Adipocyte (in vitro differentiated cells): ENCODE measurements at regions not wholly inside any gene's neighbourhood (a gene's known extent, or its start where the extent isn't known, plus 50 kb on each side); places are given as distances from the start of the nearest gene placed in this dataset.
A peak's percentile ranks its signal among the peaks of the same experiment; 100 is the strongest.
"Not testable (repeated sequence)": the region's sequence is repeated elsewhere in the genome, so short reads cannot be mapped to it uniquely, and the experiment has no call there.

Experiments
- DNase-seq: peaks from one replicate; pipeline ENCODE4 v3.0.0-alpha.2; 2015; ENCODE audit warnings: low read depth
- H3K27me3 ChIP-seq: replicated peaks from 2 replicates; pipeline ENCODE4 v1.7.0; 2013; ENCODE audit warnings: mild to moderate bottlenecking, low read length, moderate library complexity; ENCODE audit not compliant: control insufficient read depth, insufficient read depth
- H3K36me3 ChIP-seq: 2 replicates; pipeline ENCODE4 v1.7.0; 2013; ENCODE audit warnings: low read length, mild to moderate bottlenecking, moderate library complexity; ENCODE audit not compliant: control insufficient read depth, insufficient read depth, severe bottlenecking
- H3K4me1 ChIP-seq: 2 replicates; pipeline ENCODE4 v1.7.0; 2013; ENCODE audit warnings: mild to moderate bottlenecking, low read length, moderate library complexity; ENCODE audit not compliant: control insufficient read depth, insufficient read depth
- H3K4me3 ChIP-seq: 2 replicates; pipeline ENCODE4 v1.7.0; 2013; ENCODE audit warnings: mild to moderate bottlenecking, low read length, moderate library complexity
- H3K9ac ChIP-seq: 2 replicates; pipeline ENCODE4 v1.7.0; 2013; ENCODE audit warnings: mild to moderate bottlenecking, low read length, moderate library complexity
- H3K9me3 ChIP-seq: 2 replicates; pipeline ENCODE4 v1.7.0; 2013; ENCODE audit warnings: mild to moderate bottlenecking, low read length, moderate library complexity; ENCODE audit not compliant: control insufficient read depth

DNA sequence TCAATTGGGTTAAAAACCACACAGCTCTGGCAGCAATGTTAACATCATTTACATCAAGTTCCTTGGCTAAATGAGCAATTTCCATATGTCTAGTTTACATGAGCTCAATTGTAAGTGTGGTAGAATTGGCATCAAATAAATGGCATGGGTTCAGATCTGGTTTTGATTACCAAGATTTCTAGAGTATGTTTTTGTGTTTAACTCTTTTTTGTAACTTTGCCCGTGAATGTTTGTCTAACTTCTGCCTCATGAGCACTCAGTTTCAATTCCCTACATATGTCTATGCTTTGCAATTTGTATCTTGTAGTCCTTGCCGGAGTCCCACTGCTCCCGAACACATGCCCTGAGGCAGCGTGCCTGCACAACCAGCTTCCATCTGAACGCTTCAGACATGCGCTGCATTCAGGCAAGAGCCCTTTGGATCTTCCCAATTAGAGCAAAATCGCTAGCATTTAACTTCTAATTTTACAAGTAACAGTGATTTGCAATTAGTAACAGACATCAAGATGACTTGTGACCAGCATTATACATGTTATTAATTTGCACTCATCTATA, 644.4 kb downstream of the TRIML1 start:
- H3K4me3 ChIP-seq: no peak overlapping the region
- H3K9ac ChIP-seq: no peak overlapping the region
- H3K9me3 ChIP-seq: no peaks in the 10 kb centered on the region
- H3K27me3 ChIP-seq: no peaks in the 10 kb centered on the region
- H3K36me3 ChIP-seq: no peaks in the 10 kb centered on the region
- peaks cover 34% of the 10 kb centered on the region for H3K4me1 ChIP-seq
- DNase-seq: peak; percentile 61

DNA sequence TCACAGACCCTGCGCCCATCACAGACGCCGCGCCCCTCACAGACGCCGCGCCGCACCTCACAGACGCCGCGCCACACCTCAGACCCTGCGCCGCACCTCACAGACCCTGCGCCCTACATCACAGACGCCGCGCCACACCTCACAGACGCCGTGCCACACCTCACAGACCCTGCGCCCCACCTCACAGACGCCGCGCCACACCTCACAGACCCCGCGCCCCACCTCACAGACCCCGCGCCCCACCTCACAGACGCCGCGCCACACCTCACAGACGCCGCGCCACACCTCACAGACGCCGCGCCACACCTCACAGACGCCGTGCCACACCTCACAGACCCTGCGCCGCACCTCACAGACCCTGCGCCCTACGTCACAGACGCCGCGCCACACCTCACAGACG, 657.4 kb downstream of the TRIML1 start:
- not testable (repeated sequence) for H3K27me3 ChIP-seq, H3K9ac ChIP-seq, H3K9me3 ChIP-seq, H3K36me3 ChIP-seq, H3K4me1 ChIP-seq, DNase-seq, H3K4me3 ChIP-seq

DNA sequence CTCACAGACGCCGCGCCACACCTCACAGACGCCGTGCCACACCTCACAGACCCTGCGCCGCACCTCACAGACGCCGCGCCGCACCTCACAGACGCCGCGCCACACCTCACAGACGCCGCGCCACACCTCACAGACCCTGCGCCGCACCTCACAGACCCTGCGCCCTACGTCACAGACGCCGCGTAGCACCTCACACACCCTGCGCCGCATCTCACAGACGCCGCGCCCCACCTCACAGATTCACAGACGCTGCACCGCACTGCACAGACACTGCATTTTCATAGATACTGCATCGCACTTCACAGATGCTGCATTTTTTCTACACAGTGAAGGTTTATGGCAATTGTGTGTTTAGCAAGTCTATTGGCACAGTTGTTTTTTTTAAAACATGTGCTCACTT, 657.8 kb downstream of the TRIML1 start:
- H3K4me1 ChIP-seq, H3K27me3 ChIP-seq, H3K4me3 ChIP-seq, H3K9me3 ChIP-seq, H3K9ac ChIP-seq, H3K36me3 ChIP-seq, DNase-seq: not testable (repeated sequence)

DNA sequence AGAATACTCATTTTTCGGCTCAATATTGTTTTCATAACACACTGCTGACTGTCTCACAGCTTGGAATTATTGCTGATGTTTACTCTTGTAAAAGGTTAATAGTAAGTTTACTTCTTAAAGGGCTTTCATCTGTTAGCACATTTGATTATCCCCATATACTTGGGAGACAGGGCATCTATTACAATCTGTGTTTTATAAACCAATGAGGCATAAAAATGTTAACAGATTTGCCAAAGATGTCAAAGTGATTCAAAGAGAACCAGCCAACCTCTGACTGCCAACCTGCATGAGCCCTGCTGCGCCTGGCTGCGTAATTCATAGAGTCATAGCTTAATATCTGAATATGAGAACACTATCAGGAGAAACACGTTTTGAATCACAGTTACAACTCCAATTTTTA, 665.6 kb downstream of the TRIML1 start:
- Histone ChIP-seq H3K4me3 (no peak overlapping the region), H3K9me3 (no peaks in the 10 kb centered on the region), H3K27me3 (no peaks in the 10 kb centered on the region), H3K4me1 (no peaks in the 10 kb centered on the region), H3K36me3 (no peaks in the 10 kb centered on the region), H3K9ac (no peak overlapping the region)
- no peak for DNase-seq

DNA sequence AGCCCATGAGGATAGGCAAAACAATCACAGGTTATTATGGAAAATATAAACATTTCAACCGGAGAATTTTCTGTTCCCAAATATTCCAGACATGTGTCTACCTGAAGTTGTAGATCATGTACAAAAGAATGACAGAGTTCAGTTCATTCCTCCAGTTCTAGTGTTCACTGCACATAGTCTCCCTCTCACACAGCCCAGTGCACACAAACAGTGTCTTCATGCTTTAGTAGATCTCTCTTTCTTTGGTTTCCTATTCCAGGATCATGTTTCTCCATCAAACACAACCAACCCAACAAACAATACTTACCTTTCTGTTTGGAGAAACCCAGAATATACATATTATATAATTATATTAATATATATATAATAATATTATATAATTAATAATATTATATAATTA, 671.9 kb downstream of the TRIML1 start:
- Histone ChIP-seq H3K27me3 (no peaks in the 10 kb centered on the region), H3K36me3 (no peaks in the 10 kb centered on the region)
- DNase-seq: no peak

DNA sequence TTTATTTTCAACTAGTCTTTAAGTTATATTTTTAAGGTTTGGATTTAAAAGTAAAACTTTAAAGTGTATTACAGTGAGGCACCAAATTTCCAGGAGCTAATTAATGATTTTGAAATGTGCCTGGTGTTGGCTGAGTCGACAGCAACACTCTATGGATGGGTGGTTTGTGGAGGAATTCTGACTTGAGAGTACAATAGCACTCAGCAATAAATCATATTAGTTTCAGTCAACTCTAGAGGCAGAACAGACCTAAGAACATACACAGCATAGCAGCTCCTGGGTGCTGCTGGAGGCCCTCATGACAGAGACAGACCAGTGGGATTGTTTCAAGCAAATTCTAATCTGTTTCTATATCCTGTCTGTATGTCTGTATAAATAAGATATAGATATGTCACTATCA, 673.4 kb downstream of the TRIML1 start:
- Histone ChIP-seq H3K9me3 (peaks cover 27% of the 10 kb centered on the region), H3K4me3 (no peak overlapping the region), H3K36me3 (no peaks in the 10 kb centered on the region), H3K27me3 (no peaks in the 10 kb centered on the region), H3K9ac (no peak overlapping the region), H3K4me1 (no peaks in the 10 kb centered on the region)
- DNase-seq: no peak

More for the DNA sequence above, 671.9 kb downstream of the TRIML1 start:
- H3K9ac ChIP-seq: no peak overlapping the region
- H3K4me3 ChIP-seq: no peak overlapping the region
- peaks cover 27% of the 10 kb centered on the region for H3K9me3 ChIP-seq
- no peaks in the 10 kb centered on the region for H3K4me1 ChIP-seq

DNA sequence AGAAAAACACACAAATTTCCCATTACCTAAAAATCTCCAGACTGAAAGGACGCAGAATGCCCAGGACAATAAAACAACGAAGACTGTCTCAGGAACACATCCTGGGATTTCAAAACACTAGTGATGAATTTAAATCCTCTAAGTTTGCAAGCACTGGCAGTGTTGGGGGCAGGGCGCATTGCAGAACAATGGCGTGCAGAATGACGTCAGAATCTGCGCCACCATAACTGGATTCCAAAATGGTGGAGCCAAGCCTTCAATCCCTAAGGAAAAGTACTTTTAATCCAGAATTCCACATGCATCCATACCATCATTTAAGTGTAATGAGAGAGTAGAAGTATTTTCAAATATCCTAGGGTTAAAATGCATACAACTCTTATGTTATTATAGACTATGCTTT, 679.1 kb downstream of the TRIML1 start:
- Histone ChIP-seq H3K9me3 (peaks cover 18% of the 10 kb centered on the region), H3K36me3 (no peaks in the 10 kb centered on the region), H3K9ac (no peak overlapping the region), H3K4me1 (peaks cover 5% of the 10 kb centered on the region), H3K27me3 (no peaks in the 10 kb centered on the region), H3K4me3 (no peak overlapping the region)
- DNase-seq: no peak

DNA sequence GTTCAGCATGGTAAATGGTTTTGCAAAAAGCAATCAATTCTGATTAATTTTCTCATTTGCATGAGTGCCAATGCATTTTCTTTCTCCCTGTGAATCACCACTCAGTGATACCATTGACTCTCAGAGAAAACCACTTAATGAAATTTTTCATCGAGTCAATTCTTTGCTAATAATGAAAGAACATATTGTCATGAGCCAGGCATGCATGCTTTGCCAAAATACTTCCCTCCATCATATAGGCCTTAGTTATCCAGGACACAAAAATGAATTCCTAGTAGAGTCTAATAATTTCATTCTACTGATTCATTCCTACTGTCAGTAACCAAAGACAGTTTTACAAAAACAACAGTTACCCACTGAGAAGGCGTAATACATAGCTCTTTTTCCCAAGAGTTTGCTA, 680.0 kb downstream of the TRIML1 start:
- Histone ChIP-seq H3K9me3 (peaks cover 9% of the 10 kb centered on the region), H3K9ac (no peak overlapping the region), H3K27me3 (no peaks in the 10 kb centered on the region), H3K4me3 (no peak overlapping the region), H3K4me1 (peaks cover 5% of the 10 kb centered on the region), H3K36me3 (no peaks in the 10 kb centered on the region)
- peak; percentile 5 for DNase-seq

DNA sequence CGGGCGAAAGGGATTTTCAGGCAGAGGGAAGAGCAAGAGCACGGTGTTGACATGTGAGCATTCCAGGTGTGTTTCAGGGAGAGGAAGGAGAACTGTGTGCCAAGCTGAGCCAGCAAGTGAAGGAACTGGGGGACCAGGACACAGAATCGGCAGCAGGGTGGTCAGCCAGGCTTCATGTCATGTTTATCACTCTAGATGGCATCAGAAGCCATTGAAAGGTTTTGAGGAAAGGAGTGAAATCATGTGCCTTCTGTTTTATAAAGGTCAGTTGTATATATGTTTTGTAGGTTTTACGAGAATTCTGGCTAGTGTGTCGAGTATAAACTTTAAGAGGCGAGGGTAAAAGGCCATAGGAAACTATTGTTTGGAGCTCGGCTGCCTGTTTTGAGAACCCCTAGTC, 682.3 kb downstream of the TRIML1 start:
- no peak for DNase-seq
- H3K9me3 ChIP-seq: no peaks in the 10 kb centered on the region
- H3K4me1 ChIP-seq: peaks cover 5% of the 10 kb centered on the region
- H3K4me3 ChIP-seq: no peak overlapping the region
- H3K36me3 ChIP-seq: no peaks in the 10 kb centered on the region
- H3K9ac ChIP-seq: no peak overlapping the region
- no peaks in the 10 kb centered on the region for H3K27me3 ChIP-seq

DNA sequence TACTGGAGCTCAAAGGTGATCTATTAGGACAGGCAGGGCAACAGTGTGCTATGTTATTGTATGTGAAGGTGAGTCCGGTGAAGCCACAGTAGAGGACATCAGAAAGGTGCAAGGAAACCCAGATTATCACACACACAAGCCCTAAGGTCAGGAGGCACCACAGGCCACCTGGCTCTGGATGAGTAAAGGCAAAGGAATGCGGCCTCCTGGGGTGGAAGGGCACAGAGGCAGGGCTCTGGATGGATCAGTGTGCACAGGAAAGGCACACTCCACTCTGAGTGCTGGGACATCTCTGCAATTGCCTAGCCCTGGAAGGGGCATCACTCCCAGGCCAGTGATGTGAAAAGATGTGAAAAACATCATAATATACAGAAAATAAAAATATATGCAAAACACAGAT, 683.5 kb downstream of the TRIML1 start:
- no peaks in the 10 kb centered on the region for H3K9me3 ChIP-seq
- no peaks in the 10 kb centered on the region for H3K27me3 ChIP-seq
- H3K9ac ChIP-seq: no peak overlapping the region
- no peaks in the 10 kb centered on the region for H3K36me3 ChIP-seq
- peaks cover 5% of the 10 kb centered on the region for H3K4me1 ChIP-seq
- no peak overlapping the region for H3K4me3 ChIP-seq
- no peak for DNase-seq

DNA sequence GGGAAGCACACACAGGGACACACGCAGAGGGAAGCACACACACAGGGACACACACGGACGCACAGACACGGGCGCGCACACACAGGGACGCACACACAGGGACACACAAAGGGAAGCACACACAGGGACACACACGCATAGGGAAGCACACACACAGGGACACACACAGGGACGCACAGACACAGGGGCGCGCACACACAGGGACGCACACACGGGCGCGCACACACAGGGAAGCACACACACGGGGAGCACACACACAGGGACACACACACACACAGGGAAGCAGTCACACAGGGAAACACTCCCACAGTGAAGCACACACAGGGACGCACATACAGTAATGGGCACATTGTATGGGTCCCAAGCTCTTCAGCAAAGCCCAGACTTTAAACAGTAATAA, 685.3 kb downstream of the TRIML1 start:
- Histone ChIP-seq H3K4me3 (no peak overlapping the region), H3K9me3 (no peaks in the 10 kb centered on the region), H3K27me3 (no peaks in the 10 kb centered on the region), H3K9ac (no peak overlapping the region), H3K4me1 (no peaks in the 10 kb centered on the region), H3K36me3 (no peaks in the 10 kb centered on the region)
- DNase-seq: no peak

DNA sequence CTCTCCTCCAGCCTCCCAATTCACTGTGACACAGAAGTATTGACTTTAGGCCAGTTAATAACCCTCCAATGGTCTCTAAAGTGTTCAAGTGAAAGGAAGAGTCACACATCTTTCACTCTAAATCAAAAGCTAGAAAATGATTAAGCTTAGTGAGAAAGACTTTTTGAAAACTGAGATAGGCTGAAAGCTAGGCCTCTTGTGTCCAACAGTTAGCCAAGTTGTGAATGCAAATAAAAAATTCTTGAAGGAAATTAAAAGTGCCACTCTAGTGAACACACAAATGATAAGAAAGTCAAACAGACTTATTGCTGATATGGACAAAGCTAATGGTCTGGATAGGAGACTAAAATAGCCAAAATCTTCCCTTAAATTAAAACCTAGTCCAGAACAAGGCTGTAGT, 687.2 kb downstream of the TRIML1 start:
- no peak overlapping the region for H3K4me3 ChIP-seq
- no peak for DNase-seq
- no peaks in the 10 kb centered on the region for H3K27me3 ChIP-seq
- no peak overlapping the region for H3K9ac ChIP-seq
- no peaks in the 10 kb centered on the region for H3K36me3 ChIP-seq
- H3K9me3 ChIP-seq: no peaks in the 10 kb centered on the region
- H3K4me1 ChIP-seq: no peaks in the 10 kb centered on the region
